GM12878 (cell line): ENCODE measurements at regions not wholly inside any gene's neighbourhood (a gene's known extent, or its start where the extent isn't known, plus 50 kb on each side); places are given as distances from the start of the nearest gene placed in this dataset.

Experiments used
- ATAC-seq: fragments of 200-7000 bp; cut with Tn5 transposase; 3 replicates; pipeline ENCODE4 v1.9.1; 2020; ENCODE audit warnings: mild to moderate bottlenecking, moderate library complexity
- BruUV-seq: library from RNA; stranded (reverse); fragments of 400-500 nt; replicated peaks from 2 replicates; lab custom pipeline; 2021; lab: Mats Ljungman, UMichigan
- CTCF ChIA-PET: fragments of 300-600 bp; sonication (Branson Sonifier 250); formaldehyde crosslinking; extraction: SDS; loops from one replicate; lab custom pipeline; 2021; ENCODE audit warnings: inconsistent platforms; lab: Yijun Ruan, JAX
- POLR2A ChIA-PET: fragments of 350-600 bp; formaldehyde crosslinking; extraction: SDS; loops from one replicate; lab custom pipeline; 2021; ENCODE audit warnings: inconsistent platforms; lab: Charles Lee
- RAD21 ChIA-PET: fragments of 300-600 bp; sonication (Branson Sonifier 250); formaldehyde crosslinking; loops from one replicate; lab custom pipeline; 2023; ENCODE audit warnings: antibody characterized with exemption; ENCODE audit not compliant: unreplicated experiment; lab: Charles Lee
- SMC1A ChIA-PET: fragments of 300-600 bp; sonication (Branson Sonifier 250); formaldehyde crosslinking; loops from one replicate; lab custom pipeline; 2023; ENCODE audit not compliant: unreplicated experiment, uncharacterized antibody; lab: Charles Lee
- DNase-seq: peaks from one replicate; pipeline ENCODE4 v3.0.0-alpha.2; 2011; ENCODE audit warnings: low read depth, low spot score
- FAIRE-seq: peaks from 3 replicates; lab custom pipeline; 2011; peaks lifted over from hg19 to GRCh38; lab: Jason Lieb, UNC
- H2AFZ ChIP-seq: 2 replicates; pipeline ENCODE4 v1.6.0; 2011; ENCODE audit warnings: low read depth, low read length, control low read depth; ENCODE audit not compliant: control insufficient read depth
- H3K27ac ChIP-seq: 2 replicates; pipeline ENCODE4 v1.5.1; 2011; ENCODE audit warnings: control low read depth; ENCODE audit not compliant: control insufficient read depth, insufficient read depth
- H3K27me3 ChIP-seq, 2 experiments: replicated peaks in 1 of 2; 2 replicates each; pipeline versions ENCODE4 v1.6.0 to v1.6.1; 2011; ENCODE audit warnings: low read length in 1 of 2; ENCODE audit not compliant: control insufficient read depth in 2 of 2, insufficient read depth in 2 of 2
- H3K36me3 ChIP-seq, 2 experiments: 2 replicates each; pipeline ENCODE4 v1.5.1; 2011; ENCODE audit warnings: low read length in 1 of 2; ENCODE audit not compliant: control insufficient read depth in 2 of 2, insufficient read depth in 2 of 2
- H3K4me1 ChIP-seq: 2 replicates; pipeline ENCODE4 v1.6.1; 2011; ENCODE audit warnings: mild to moderate bottlenecking, low read length, moderate library complexity, mixed read lengths; ENCODE audit not compliant: control insufficient read depth, insufficient read depth
- H3K4me2 ChIP-seq: 2 replicates; pipeline ENCODE4 v1.6.0; 2011; ENCODE audit warnings: control low read depth; ENCODE audit not compliant: control insufficient read depth, insufficient read depth
- H3K4me3 ChIP-seq: fragments of 200-600 bp; sonication (generic); 2 replicates; pipeline ENCODE4 v1.5.1; 2016
- H3K79me2 ChIP-seq: 2 replicates; pipeline ENCODE4 v1.6.0; 2011; ENCODE audit warnings: low read length; ENCODE audit not compliant: control insufficient read depth, insufficient read depth
- H3K9ac ChIP-seq: 2 replicates; pipeline ENCODE4 v1.8.0; 2011; ENCODE audit warnings: low read length, control low read depth, mixed read lengths; ENCODE audit not compliant: control insufficient read depth, insufficient read depth
- H3K9me3 ChIP-seq: replicated peaks from 3 replicates; pipeline ENCODE4 v1.5.1; 2011; ENCODE audit warnings: mild to moderate bottlenecking, low read length; ENCODE audit not compliant: control insufficient read depth, insufficient read depth
- H4K20me1 ChIP-seq: 2 replicates; pipeline ENCODE4 v1.6.0; 2011; ENCODE audit not compliant: control insufficient read depth, insufficient read depth
- CHD1 ChIP-seq: IDR thresholded peaks from 2 replicates; pipeline ENCODE4 v1.6.1; 2012; ENCODE audit warnings: low read depth, low read length, improper control_type of control experiment
- CHD2 ChIP-seq: IDR thresholded peaks from 2 replicates; pipeline ENCODE4 v1.6.1; 2011; ENCODE audit warnings: low read depth, low read length, improper control_type of control experiment, borderline replicate concordance
- CREB1 ChIP-seq: IDR thresholded peaks from 2 replicates; pipeline ENCODE4 v1.6.1; 2012; ENCODE audit warnings: low read depth, mild to moderate bottlenecking, inconsistent platforms
- CTCF ChIP-seq, 3 experiments: IDR thresholded peaks in 2 of 3; conservative IDR thresholded peaks in 1 of 3; 2 replicates each; pipeline ENCODE4 v1.5.1; 2011; ENCODE audit warnings: low read depth in 3 of 3, low read length in 3 of 3, mild to moderate bottlenecking in 3 of 3, control low read depth in 2 of 3, moderate library complexity in 2 of 3, inconsistent platforms in 1 of 3, mixed read lengths in 1 of 3; ENCODE audit not compliant: control insufficient read depth in 2 of 3, insufficient read depth in 1 of 3; ENCODE audit errors: extremely low read depth in 1 of 3
- EGR1 ChIP-seq, 2 experiments: IDR thresholded peaks; 1 replicate in 1 of 2; 2 replicates in 1 of 2; pipeline ENCODE4 v1.6.1; 2011 to 2012; ENCODE audit warnings: low read depth in 2 of 2, low read length in 2 of 2, borderline replicate concordance in 1 of 2, mild to moderate bottlenecking in 1 of 2, moderate library complexity in 1 of 2
- GATAD2B ChIP-seq: fragments of 450-650 bp; conservative IDR thresholded peaks from 2 replicates; pipeline ENCODE4 v1.6.1; 2017; ENCODE audit warnings: low read depth, mild to moderate bottlenecking, moderate library complexity
- HDAC2 ChIP-seq: fragments of 200-600 bp; sonication (generic); IDR thresholded peaks from 2 replicates; pipeline ENCODE4 v1.6.1; 2017
- MAX ChIP-seq: IDR thresholded peaks from 2 replicates; pipeline ENCODE4 v1.6.1; 2012; ENCODE audit warnings: low read depth, low read length, improper control_type of control experiment
- NRF1 ChIP-seq: conservative IDR thresholded peaks from 2 replicates; pipeline ENCODE4 v1.6.1; 2011; ENCODE audit warnings: mild to moderate bottlenecking, low read depth, low read length, improper control_type of control experiment
- POLR2AphosphoS5 ChIP-seq: IDR thresholded peaks from 2 replicates; pipeline ENCODE4 v1.6.1; 2011; ENCODE audit warnings: mild to moderate bottlenecking, low read length, inconsistent platforms
- RAD51 ChIP-seq: fragments of 450-650 bp; IDR thresholded peaks from 2 replicates; pipeline ENCODE4 v1.6.1; 2016; ENCODE audit warnings: moderate library complexity, mild to moderate bottlenecking, inconsistent platforms
- SIX5 ChIP-seq: IDR thresholded peaks from 2 replicates; pipeline ENCODE4 v1.6.1; 2011; ENCODE audit warnings: mild to moderate bottlenecking, low read depth, low read length, moderate library complexity; ENCODE audit not compliant: severe bottlenecking
- TAF1 ChIP-seq: IDR thresholded peaks from 2 replicates; pipeline ENCODE4 v1.6.1; 2011; ENCODE audit warnings: mild to moderate bottlenecking, low read depth, low read length, borderline replicate concordance
- USF2 ChIP-seq: IDR thresholded peaks from 2 replicates; pipeline ENCODE4 v1.6.1; 2011; ENCODE audit warnings: low read depth, low read length, improper control_type of control experiment, borderline replicate concordance
- ZBTB11 ChIP-seq: fragments of 450-650 bp; formaldehyde crosslinking; IDR thresholded peaks from 2 replicates; pipeline ENCODE4 v1.5.0; 2022; ENCODE audit warnings: mild to moderate bottlenecking, missing genetic modification characterization
- ZZZ3 ChIP-seq: IDR thresholded peaks from 2 replicates; pipeline ENCODE4 v1.6.1; 2011; ENCODE audit warnings: low read depth; ENCODE audit not compliant: control insufficient read depth, insufficient read length
- WGBS: methylation state at CpG from one replicate; pipeline ENCODE4 v1.1.6; 2016; ENCODE audit warnings: low lambda C conversion rate; ENCODE audit not compliant: insufficient replicate concordance, insufficient coverage; ENCODE audit errors: missing lambda C conversion rate; 5-methylcytosine and 5-hydroxymethylcytosine counted together
- in situ Hi-C: fragments of 300-500 bp; cut with MboI; formaldehyde crosslinking; loops from 9 replicates; pipeline ENCODE4 v1.14.3; 2018; ENCODE audit warnings: mixed read lengths
- intact Hi-C: fragments of 100-400 bp; cut with micrococcal nuclease; formaldehyde crosslinking; loops from one replicate; pipeline ENCODE4 v1.14.2; 2022; ENCODE audit not compliant: unreplicated experiment

GRCh38 chr2:129175051-129175450, 804.4 kb upstream of the RAB6C start (continued):
- TF ChIP-seq NRF1: no peak

- ChIA-PET RAD21 (no interaction called here), SMC1A (no interaction called here), POLR2A (no interaction called here), CTCF (no interaction called here)
- Histone ChIP-seq H3K9ac (no peak overlapping the region), H2AFZ (no peak overlapping the region), H4K20me1 (no peaks in the 10 kb centered on the region), H3K36me3 (no peaks in the 10 kb centered on the region), H3K79me2 (no peaks in the 10 kb centered on the region), H3K9me3 (no peaks in the 10 kb centered on the region), H3K4me2 (no peak overlapping the region), H3K27ac (no peak overlapping the region), H3K27me3 (no peaks in the 10 kb centered on the region; a peak in 1 of 4 replicates), H3K4me1 (no peaks in the 10 kb centered on the region), H3K4me3 (no peak overlapping the region)
- 21% methylated on average over 4 of the region's 5 CpGs for WGBS
- no peak for ATAC-seq
- in situ Hi-C loops (no loop called here), intact Hi-C loops (no loop called here)
- no peak for DNase-seq
- FAIRE-seq: no peak
- BruUV-seq: no TSS peak
- TF ChIP-seq MAX: no peak
- no peak for TF ChIP-seq USF2
- no peak for TF ChIP-seq RAD51
- no peak for TF ChIP-seq EGR1 (IDR thresholded peaks at IDR 0.05; ENCODE audit: borderline replicate concordance in 1 of 2, low read depth in 2 of 2, low read length in 2 of 2)
- no peak for TF ChIP-seq ZBTB11 (CRISPR knock-in tag)
- no peak for TF ChIP-seq CREB1
- no peak for TF ChIP-seq ZZZ3
- no peak for TF ChIP-seq CTCF (IDR thresholded peaks at IDR 0.05 in 2 of 3, conservative IDR thresholded peaks at IDR 0.05 in 1 of 3; ENCODE audit: control insufficient read depth in 2 of 3, extremely low read depth in 1 of 3, insufficient read depth in 1 of 3, low read depth in 3 of 3, low read length in 3 of 3)
- no peak for TF ChIP-seq CHD1
- TF ChIP-seq TAF1: no peak
- TF ChIP-seq POLR2AphosphoS5: no peak
- no peak for TF ChIP-seq CHD2
- no peak for TF ChIP-seq SIX5
- TF ChIP-seq HDAC2: no peak
- no peak for TF ChIP-seq GATAD2B
Observed at GRCh38 chr2:129176375-129176774, 803.1 kb upstream of the RAB6C start.
